Panc1 (cell line): ENCODE measurements at regions not wholly inside any gene's neighbourhood (a gene's known extent, or its start where the extent isn't known, plus 50 kb on each side); places are given as distances from the start of the nearest gene placed in this dataset.

ENCODE experiments used
- ATAC-seq: fragments of 200-7000 bp; cut with Tn5 transposase; 2 replicates; pipeline ENCODE4 v1.9.1; 2020; ENCODE audit warnings: mild to moderate bottlenecking, moderate library complexity
- BruUV-seq: library from RNA; stranded (reverse); fragments of 400-500 nt; replicated peaks from 2 replicates; lab custom pipeline; 2021; lab: Mats Ljungman, UMichigan
- CTCF ChIA-PET: fragments of 300-600 bp; sonication (Branson Sonifier 250); formaldehyde crosslinking; loops from one replicate; lab custom pipeline; 2022; ENCODE audit warnings: antibody characterized with exemption; lab: Charles Lee
- POLR2A ChIA-PET: fragments of 300-600 bp; sonication (Branson Sonifier 250); formaldehyde crosslinking; loops from one replicate; lab custom pipeline; 2022; ENCODE audit warnings: antibody characterized with exemption; lab: Charles Lee
- DNase-seq: peaks from one replicate; pipeline ENCODE4 v3.0.0-alpha.2; 2010; ENCODE audit warnings: low read depth, low spot score
- H3K27ac ChIP-seq: 2 replicates; pipeline ENCODE4 v1.5.1; 2011; ENCODE audit warnings: mild to moderate bottlenecking, low read length, inconsistent platforms
- H3K27me3 ChIP-seq: fragments of 200-500 bp; sonication (Bioruptor generic); 2 replicates; pipeline ENCODE4 v1.6.0; 2014; ENCODE audit warnings: low read length, inconsistent platforms; ENCODE audit not compliant: control insufficient read depth, insufficient read depth
- H3K36me3 ChIP-seq: fragments of 200-500 bp; sonication (Bioruptor generic); 2 replicates; pipeline ENCODE4 v1.5.1; 2014; ENCODE audit warnings: inconsistent platforms, mild to moderate bottlenecking, low read length, moderate library complexity; ENCODE audit not compliant: control insufficient read depth, insufficient read depth
- H3K4me1 ChIP-seq: 2 replicates; pipeline ENCODE4 v1.5.1; 2011; ENCODE audit warnings: inconsistent platforms, mild to moderate bottlenecking, low read length, moderate library complexity; ENCODE audit not compliant: control insufficient read depth, insufficient read depth
- H3K4me3 ChIP-seq, 2 experiments: 2 replicates each; pipeline ENCODE4 v1.5.1; 2011 to 2012; ENCODE audit warnings: low read depth in 2 of 2, low read length in 2 of 2, mild to moderate bottlenecking in 2 of 2, inconsistent platforms in 1 of 2, moderate library complexity in 1 of 2
- H3K9me3 ChIP-seq: fragments of 200-500 bp; sonication (Bioruptor generic); 2 replicates; pipeline ENCODE4 v1.5.1; 2014; ENCODE audit warnings: low read depth, mild to moderate bottlenecking, inconsistent platforms, low read length, moderate library complexity; ENCODE audit not compliant: control insufficient read depth, insufficient read depth
- POLR2AphosphoS5 ChIP-seq: IDR thresholded peaks from 2 replicates; pipeline ENCODE4 v1.6.1; 2012; ENCODE audit warnings: mild to moderate bottlenecking, low read depth, low read length, moderate library complexity
- SIN3A ChIP-seq: IDR thresholded peaks from 2 replicates; pipeline ENCODE4 v1.6.1; 2012; ENCODE audit warnings: low read depth, mild to moderate bottlenecking, low read length, moderate library complexity, borderline replicate concordance; ENCODE audit not compliant: insufficient read depth
- TCF7L2 ChIP-seq: IDR thresholded peaks from 2 replicates; pipeline ENCODE4 v1.6.1; 2011; ENCODE audit warnings: mild to moderate bottlenecking, low read depth, low read length, inconsistent platforms
- in situ Hi-C: cut with HindIII; loops from 2 replicates; pipeline ENCODE4 v1.10.0; 2016; ENCODE audit warnings: low sequenced_read_pairs, low pct_unique_long_range_greater_than_20kb
- intact Hi-C: fragments of 100-400 bp; cut with micrococcal nuclease; formaldehyde crosslinking; loops from one replicate; pipeline ENCODE4 v1.10.0; 2022; ENCODE audit not compliant: unreplicated experiment
- TF ChIP-seq, protein P1 (sequence below): fragments of 450-650 bp; IDR thresholded peaks from 2 replicates; pipeline ENCODE4 v1.5.1; 2017; ENCODE audit warnings: mild to moderate bottlenecking
- TF ChIP-seq, protein P2 (sequence below), 2 experiments: IDR thresholded peaks; 2 replicates each; pipeline ENCODE4 v1.6.1; 2011 to 2012; ENCODE audit warnings: low read depth in 2 of 2, control low read depth in 1 of 2, low read length in 1 of 2, mild to moderate bottlenecking in 1 of 2, moderate library complexity in 1 of 2; ENCODE audit not compliant: insufficient read depth in 1 of 2

GRCh38 chr17:13129356-13129755 is 111.5 kb upstream of the ELAC2 start:
- Histone ChIP-seq H3K36me3 (no peaks in the 10 kb centered on the region), H3K4me1 (no peaks in the 10 kb centered on the region), H3K27me3 (no peaks in the 10 kb centered on the region), H3K27ac (no peak overlapping the region), H3K9me3 (no peaks in the 10 kb centered on the region), H3K4me3 (no peak overlapping the region)
- ChIA-PET CTCF (no interaction called here), POLR2A (interaction anchor here (0.5 kb wide), 1 partner anchor 1388 kb away, joined by 3 read pairs; no protein-coding TSS in a partner anchor)
- no TSS peak for BruUV-seq
- TF ChIP-seq TCF7L2 (no peak), SIN3A (no peak), POLR2AphosphoS5 (no peak)
- TF ChIP-seq, protein P1, sequence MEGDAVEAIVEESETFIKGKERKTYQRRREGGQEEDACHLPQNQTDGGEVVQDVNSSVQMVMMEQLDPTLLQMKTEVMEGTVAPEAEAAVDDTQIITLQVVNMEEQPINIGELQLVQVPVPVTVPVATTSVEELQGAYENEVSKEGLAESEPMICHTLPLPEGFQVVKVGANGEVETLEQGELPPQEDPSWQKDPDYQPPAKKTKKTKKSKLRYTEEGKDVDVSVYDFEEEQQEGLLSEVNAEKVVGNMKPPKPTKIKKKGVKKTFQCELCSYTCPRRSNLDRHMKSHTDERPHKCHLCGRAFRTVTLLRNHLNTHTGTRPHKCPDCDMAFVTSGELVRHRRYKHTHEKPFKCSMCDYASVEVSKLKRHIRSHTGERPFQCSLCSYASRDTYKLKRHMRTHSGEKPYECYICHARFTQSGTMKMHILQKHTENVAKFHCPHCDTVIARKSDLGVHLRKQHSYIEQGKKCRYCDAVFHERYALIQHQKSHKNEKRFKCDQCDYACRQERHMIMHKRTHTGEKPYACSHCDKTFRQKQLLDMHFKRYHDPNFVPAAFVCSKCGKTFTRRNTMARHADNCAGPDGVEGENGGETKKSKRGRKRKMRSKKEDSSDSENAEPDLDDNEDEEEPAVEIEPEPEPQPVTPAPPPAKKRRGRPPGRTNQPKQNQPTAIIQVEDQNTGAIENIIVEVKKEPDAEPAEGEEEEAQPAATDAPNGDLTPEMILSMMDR, result no peak
- TF ChIP-seq, protein P2, sequence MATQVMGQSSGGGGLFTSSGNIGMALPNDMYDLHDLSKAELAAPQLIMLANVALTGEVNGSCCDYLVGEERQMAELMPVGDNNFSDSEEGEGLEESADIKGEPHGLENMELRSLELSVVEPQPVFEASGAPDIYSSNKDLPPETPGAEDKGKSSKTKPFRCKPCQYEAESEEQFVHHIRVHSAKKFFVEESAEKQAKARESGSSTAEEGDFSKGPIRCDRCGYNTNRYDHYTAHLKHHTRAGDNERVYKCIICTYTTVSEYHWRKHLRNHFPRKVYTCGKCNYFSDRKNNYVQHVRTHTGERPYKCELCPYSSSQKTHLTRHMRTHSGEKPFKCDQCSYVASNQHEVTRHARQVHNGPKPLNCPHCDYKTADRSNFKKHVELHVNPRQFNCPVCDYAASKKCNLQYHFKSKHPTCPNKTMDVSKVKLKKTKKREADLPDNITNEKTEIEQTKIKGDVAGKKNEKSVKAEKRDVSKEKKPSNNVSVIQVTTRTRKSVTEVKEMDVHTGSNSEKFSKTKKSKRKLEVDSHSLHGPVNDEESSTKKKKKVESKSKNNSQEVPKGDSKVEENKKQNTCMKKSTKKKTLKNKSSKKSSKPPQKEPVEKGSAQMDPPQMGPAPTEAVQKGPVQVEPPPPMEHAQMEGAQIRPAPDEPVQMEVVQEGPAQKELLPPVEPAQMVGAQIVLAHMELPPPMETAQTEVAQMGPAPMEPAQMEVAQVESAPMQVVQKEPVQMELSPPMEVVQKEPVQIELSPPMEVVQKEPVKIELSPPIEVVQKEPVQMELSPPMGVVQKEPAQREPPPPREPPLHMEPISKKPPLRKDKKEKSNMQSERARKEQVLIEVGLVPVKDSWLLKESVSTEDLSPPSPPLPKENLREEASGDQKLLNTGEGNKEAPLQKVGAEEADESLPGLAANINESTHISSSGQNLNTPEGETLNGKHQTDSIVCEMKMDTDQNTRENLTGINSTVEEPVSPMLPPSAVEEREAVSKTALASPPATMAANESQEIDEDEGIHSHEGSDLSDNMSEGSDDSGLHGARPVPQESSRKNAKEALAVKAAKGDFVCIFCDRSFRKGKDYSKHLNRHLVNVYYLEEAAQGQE (IDR thresholded peaks at IDR 0.05; ENCODE audit: insufficient read depth in 1 of 2, low read depth in 2 of 2, low read length in 1 of 2), result no peak
- intact Hi-C loops (no loop called here), in situ Hi-C loops (no loop called here)
- DNase-seq, result no peak
- ATAC-seq, result no peak

- no peaks in the 10 kb centered on the region for H3K4me1 ChIP-seq
- in situ Hi-C loops, result no loop called here
- no peak overlapping the region for H3K27ac ChIP-seq
- DNase-seq (no peak), ATAC-seq (no peak)
- no peaks in the 10 kb centered on the region for H3K36me3 ChIP-seq
- H3K27me3 ChIP-seq, result no peaks in the 10 kb centered on the region
- ChIA-PET POLR2A (no interaction called here), CTCF (no interaction called here)
- no TSS peak for BruUV-seq
- no peak for TF ChIP-seq SIN3A
- TF ChIP-seq, protein P1, result no peak
- TF ChIP-seq TCF7L2, result no peak
- intact Hi-C loops, result no loop called here
- no peaks in the 10 kb centered on the region for H3K9me3 ChIP-seq
- H3K4me3 ChIP-seq, result no peak overlapping the region
These were observed 110.8 kb upstream of the ELAC2 start for GRCh38 chr17:13128676-13129075.
